ENCODE measurements at regions not wholly inside any gene's neighbourhood (a gene's known extent, or its start where the extent isn't known, plus 50 kb on each side); places are given as distances from the start of the nearest gene placed in this dataset.

GRCh38 chr4:14284578-14284977 is 657.1 kb upstream of the BOD1L1 start (continued):
- TF ChIP-seq TAF1 (IDR thresholded peaks at IDR 0.05; ENCODE audit: borderline replicate concordance, low read depth, low read length) (no peak), RCOR1 (IDR thresholded peaks at IDR 0.05; ENCODE audit: low read length) (no peak), EP300 (IDR thresholded peaks at IDR 0.05; ENCODE audit: borderline replicate concordance in 1 of 2, low read depth in 1 of 2, low read length in 1 of 2) (no peak), USF1 (IDR thresholded peaks at IDR 0.05; ENCODE audit: borderline replicate concordance, low read depth) (no peak)

DNA sequence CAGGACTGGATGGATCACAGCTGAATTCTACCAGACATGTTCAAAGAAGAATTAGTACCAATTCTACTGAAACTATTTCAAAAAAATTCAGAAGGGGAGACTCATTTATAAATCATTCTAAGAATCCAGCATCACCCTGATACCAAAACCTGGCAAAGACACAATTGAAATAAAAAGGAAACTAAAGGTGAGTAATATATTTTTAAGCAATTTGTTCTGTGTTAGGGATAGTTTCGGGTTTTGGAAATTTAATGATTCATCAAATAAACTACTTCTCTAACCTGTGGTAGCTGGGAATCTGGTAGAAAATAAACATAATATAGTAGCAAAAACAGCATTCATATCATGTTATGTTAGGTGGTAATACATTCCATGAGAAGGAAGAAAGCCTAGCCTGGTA is 662.2 kb upstream of the BOD1L1 start:
- H3F3A ChIP-seq (replicated peaks; ENCODE audit: insufficient read depth) = no peaks in the 10 kb centered on the region
- no peaks in the 10 kb centered on the region for H3K79me2 ChIP-seq (ENCODE audit: insufficient read depth)
- POLR2A ChIA-PET = no interaction called here
- no peaks in the 10 kb centered on the region for H3K4me1 ChIP-seq (ENCODE audit: control insufficient read depth in 1 of 2, insufficient read depth in 2 of 2, low read depth in 1 of 2, low read length in 1 of 2)
- H3K4me3 ChIP-seq (ENCODE audit: low read depth in 2 of 2, low read length in 1 of 2) = no peak overlapping the region
- WGBS (ENCODE audit: low lambda C conversion rate) = 44% methylated on average over 1 of the region's 1 CpG
- CTCF ChIA-PET = no interaction called here
- H3K9me3 ChIP-seq = no peaks in the 10 kb centered on the region
- H3K4me2 ChIP-seq = no peak overlapping the region
- no peaks in the 10 kb centered on the region for H4K20me1 ChIP-seq (ENCODE audit: insufficient read depth)
- H3K27me3 ChIP-seq (ENCODE audit: insufficient read depth) = no peaks in the 10 kb centered on the region
- no peaks in the 10 kb centered on the region for H3K9me2 ChIP-seq
- no peak for DNase-seq
- H3K36me3 ChIP-seq (replicated peaks in 1 of 2; ENCODE audit: control insufficient read depth in 1 of 2, insufficient read depth in 2 of 2, low read length in 1 of 2) = no peaks in the 10 kb centered on the region
- no peak for TF ChIP-seq POLR2AphosphoS5 (IDR thresholded peaks at IDR 0.05; ENCODE audit: low read depth, low read length)
- H2AFZ ChIP-seq (ENCODE audit: low read depth) = no peak overlapping the region
- H3K9ac ChIP-seq = no peak overlapping the region
- H3K27ac ChIP-seq (ENCODE audit: low read depth in 2 of 2, low read length in 1 of 2) = no peak overlapping the region

DNA sequence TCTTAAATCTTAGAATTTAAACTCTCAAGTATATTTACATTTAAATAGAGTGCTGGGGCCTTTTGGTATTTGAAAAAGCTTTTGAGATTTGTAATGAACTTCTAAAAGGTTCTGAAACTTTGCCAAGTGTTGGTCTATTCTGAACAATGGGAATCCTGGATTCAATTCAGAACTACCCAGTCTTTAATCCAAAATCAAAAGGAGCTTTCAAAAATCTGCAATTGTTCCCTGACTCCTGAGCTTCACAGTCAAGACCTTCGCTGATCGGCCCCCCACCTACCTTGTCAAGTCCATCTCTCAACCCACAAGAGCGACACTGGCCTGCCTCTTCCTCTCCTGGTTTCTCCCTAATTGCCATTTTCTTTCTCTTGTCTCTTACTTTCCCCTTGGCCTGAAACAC is 666.1 kb upstream of the BOD1L1 start:
- no peaks in the 10 kb centered on the region for H3K79me2 ChIP-seq (ENCODE audit: insufficient read depth)
- H2AFZ ChIP-seq (ENCODE audit: low read depth) = no peak overlapping the region
- 84% methylated on average over 3 of the region's 3 CpGs for WGBS (ENCODE audit: low lambda C conversion rate)
- H3K9ac ChIP-seq = no peak overlapping the region
- H3K36me3 ChIP-seq (replicated peaks in 1 of 2; ENCODE audit: control insufficient read depth in 1 of 2, insufficient read depth in 2 of 2, low read length in 1 of 2) = no peaks in the 10 kb centered on the region
- no peaks in the 10 kb centered on the region for H3K9me2 ChIP-seq
- H3F3A ChIP-seq (replicated peaks; ENCODE audit: insufficient read depth) = no peaks in the 10 kb centered on the region
- ChIA-PET POLR2A (no interaction called here), CTCF (no interaction called here)
- H3K27me3 ChIP-seq (ENCODE audit: insufficient read depth) = no peaks in the 10 kb centered on the region
- no peak overlapping the region for H3K27ac ChIP-seq (ENCODE audit: low read depth in 2 of 2, low read length in 1 of 2)
- no peak overlapping the region for H3K4me3 ChIP-seq (ENCODE audit: low read depth in 2 of 2, low read length in 1 of 2)
- no peak for DNase-seq
- H4K20me1 ChIP-seq (ENCODE audit: insufficient read depth) = no peaks in the 10 kb centered on the region
- no peaks in the 10 kb centered on the region for H3K4me1 ChIP-seq (ENCODE audit: control insufficient read depth in 1 of 2, insufficient read depth in 2 of 2, low read depth in 1 of 2, low read length in 1 of 2)
- no peak overlapping the region for H3K4me2 ChIP-seq
- no peaks in the 10 kb centered on the region for H3K9me3 ChIP-seq
- no peak for TF ChIP-seq FOXM1 (IDR thresholded peaks at IDR 0.05; ENCODE audit: low read depth)
- TF ChIP-seq TEAD4 (IDR thresholded peaks at IDR 0.05; ENCODE audit: borderline replicate concordance, insufficient read depth) = no peak
- TF ChIP-seq YY1 (IDR thresholded peaks at IDR 0.05; ENCODE audit: low read depth) = no peak
- TF ChIP-seq USF1 (IDR thresholded peaks at IDR 0.05; ENCODE audit: borderline replicate concordance, low read depth) = no peak
- TF ChIP-seq FOSL2 (IDR thresholded peaks at IDR 0.05; ENCODE audit: borderline replicate concordance, low read depth) = no peak
- TF ChIP-seq, protein P1, sequence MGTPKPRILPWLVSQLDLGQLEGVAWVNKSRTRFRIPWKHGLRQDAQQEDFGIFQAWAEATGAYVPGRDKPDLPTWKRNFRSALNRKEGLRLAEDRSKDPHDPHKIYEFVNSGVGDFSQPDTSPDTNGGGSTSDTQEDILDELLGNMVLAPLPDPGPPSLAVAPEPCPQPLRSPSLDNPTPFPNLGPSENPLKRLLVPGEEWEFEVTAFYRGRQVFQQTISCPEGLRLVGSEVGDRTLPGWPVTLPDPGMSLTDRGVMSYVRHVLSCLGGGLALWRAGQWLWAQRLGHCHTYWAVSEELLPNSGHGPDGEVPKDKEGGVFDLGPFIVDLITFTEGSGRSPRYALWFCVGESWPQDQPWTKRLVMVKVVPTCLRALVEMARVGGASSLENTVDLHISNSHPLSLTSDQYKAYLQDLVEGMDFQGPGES (IDR thresholded peaks at IDR 0.05; ENCODE audit: low read depth, low read length) = no peak
- TF ChIP-seq CTCF (IDR thresholded peaks at IDR 0.05) = no peak
- TF ChIP-seq GATA2 (CRISPR knock-in tag; IDR thresholded peaks at IDR 0.05) = no peak
- TF ChIP-seq GABPA (IDR thresholded peaks at IDR 0.05; ENCODE audit: low read depth) = no peak
- no peak for TF ChIP-seq EP300 (IDR thresholded peaks at IDR 0.05; ENCODE audit: borderline replicate concordance in 1 of 2, low read depth in 1 of 2, low read length in 1 of 2)
- no peak for TF ChIP-seq CHD2 (IDR thresholded peaks at IDR 0.05; ENCODE audit: low read length, partially characterized antibody)
- no peak for TF ChIP-seq POLR2AphosphoS5 (IDR thresholded peaks at IDR 0.05; ENCODE audit: low read depth, low read length)
- TF ChIP-seq, protein P2, sequence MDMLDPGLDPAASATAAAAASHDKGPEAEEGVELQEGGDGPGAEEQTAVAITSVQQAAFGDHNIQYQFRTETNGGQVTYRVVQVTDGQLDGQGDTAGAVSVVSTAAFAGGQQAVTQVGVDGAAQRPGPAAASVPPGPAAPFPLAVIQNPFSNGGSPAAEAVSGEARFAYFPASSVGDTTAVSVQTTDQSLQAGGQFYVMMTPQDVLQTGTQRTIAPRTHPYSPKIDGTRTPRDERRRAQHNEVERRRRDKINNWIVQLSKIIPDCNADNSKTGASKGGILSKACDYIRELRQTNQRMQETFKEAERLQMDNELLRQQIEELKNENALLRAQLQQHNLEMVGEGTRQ (IDR thresholded peaks at IDR 0.05; ENCODE audit: borderline replicate concordance, low read depth, low read length) = no peak
- TF ChIP-seq MAX (IDR thresholded peaks at IDR 0.05; ENCODE audit: low read depth) = no peak
- TF ChIP-seq EZH2phosphoT487 (IDR thresholded peaks at IDR 0.05; ENCODE audit: borderline replicate concordance, low read depth) = no peak
- TF ChIP-seq MXI1 (IDR thresholded peaks at IDR 0.05; ENCODE audit: low read depth, low read length) = no peak
- TF ChIP-seq SMC3 (IDR thresholded peaks at IDR 0.05; ENCODE audit: low read depth, low read length) = no peak

Data from SK-N-SH (cell line).